ENCODE measurements at regions not wholly inside any gene's neighbourhood (a gene's known extent, or its start where the extent isn't known, plus 50 kb on each side); places are given as distances from the start of the nearest gene placed in this dataset.

DNA sequence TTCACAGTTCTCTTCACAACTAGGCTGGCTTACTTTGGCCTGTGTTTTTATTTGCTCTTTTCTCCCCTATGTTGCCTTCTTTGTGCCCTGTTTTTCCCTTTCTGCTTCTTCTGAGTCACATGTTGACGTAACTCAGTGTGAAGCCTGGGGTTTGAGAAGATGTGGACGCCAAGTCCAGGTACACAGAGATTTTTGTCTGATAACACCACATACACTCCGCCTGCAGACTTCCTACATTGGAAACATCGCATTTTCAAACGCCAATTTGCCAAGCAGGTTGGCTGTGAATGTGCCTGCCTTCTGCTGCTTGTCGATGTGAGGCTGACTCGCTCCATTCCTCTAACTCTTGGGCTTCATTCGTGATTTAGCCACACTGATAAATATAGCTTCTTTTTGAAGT is 62.6 kb upstream of the FN1 start:
- DNase-seq (ENCODE audit: low spot score), result no peak

DNA sequence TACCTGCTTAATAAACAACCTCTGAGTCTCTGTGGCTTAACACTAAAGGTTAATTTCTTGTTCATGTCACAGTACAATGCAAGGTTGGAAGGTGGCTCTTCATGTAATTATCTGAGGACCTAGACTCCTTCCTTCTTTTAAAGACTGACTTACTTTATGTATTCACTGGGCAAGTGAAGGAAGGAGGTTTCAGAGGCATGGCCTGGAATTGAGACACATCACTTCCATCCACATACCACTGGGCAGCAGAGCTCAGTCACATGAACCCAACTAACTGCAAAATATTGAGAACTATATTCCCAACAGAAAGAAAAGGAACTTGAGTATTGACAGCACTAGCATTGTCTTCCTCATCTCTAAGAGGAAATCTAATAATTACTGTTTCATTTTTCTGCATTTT is 57.5 kb upstream of the FN1 start:
- DNase-seq (ENCODE audit: low spot score), result no peak

DNA sequence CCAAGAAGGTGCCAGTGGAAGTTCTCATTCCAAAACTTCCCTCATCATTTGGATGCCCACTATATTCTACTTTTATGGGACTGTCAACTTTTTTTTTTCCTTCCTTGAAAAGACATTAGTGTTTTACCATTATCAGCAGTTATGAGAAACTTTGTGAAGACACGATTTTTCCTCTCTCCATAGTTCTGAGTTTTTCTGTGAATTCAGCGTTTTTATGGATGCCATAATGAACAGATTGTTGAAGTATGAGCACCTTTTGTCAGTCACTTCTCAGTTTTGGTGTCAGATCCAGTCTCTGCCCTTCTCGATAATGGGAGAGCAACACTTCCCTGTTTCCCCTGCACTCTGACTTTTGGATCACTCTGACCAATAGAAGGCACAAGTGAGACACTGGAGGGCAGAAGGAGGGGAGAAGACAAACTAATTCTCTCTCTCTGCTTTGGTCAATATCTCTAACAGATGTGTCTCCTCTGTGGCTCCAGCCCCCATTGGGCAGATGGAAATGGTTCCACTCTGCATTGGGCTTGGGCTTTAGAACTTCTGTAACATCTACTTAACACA is 53.5 kb upstream of the FN1 start:
- no peak for DNase-seq (ENCODE audit: low spot score)

DNA sequence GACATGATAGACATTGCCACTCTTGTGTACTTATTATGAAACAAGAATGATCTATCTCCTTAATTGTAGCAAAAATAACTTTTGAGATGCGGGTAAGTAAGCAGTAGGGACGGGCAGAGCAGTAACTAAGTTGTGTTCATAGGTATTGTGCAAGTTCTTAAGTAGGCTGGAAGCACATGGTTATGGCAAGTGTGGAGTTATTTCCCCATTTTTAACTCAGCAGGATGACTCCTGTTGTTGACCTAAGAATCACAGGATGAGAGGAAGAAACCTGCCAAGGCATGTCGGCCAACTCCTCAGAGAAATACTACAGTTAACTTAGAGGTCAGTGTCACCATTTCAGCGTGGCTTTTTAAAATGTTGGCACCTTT is 51.1 kb upstream of the FN1 start:
- DNase-seq (ENCODE audit: low spot score), result no peak

DNA sequence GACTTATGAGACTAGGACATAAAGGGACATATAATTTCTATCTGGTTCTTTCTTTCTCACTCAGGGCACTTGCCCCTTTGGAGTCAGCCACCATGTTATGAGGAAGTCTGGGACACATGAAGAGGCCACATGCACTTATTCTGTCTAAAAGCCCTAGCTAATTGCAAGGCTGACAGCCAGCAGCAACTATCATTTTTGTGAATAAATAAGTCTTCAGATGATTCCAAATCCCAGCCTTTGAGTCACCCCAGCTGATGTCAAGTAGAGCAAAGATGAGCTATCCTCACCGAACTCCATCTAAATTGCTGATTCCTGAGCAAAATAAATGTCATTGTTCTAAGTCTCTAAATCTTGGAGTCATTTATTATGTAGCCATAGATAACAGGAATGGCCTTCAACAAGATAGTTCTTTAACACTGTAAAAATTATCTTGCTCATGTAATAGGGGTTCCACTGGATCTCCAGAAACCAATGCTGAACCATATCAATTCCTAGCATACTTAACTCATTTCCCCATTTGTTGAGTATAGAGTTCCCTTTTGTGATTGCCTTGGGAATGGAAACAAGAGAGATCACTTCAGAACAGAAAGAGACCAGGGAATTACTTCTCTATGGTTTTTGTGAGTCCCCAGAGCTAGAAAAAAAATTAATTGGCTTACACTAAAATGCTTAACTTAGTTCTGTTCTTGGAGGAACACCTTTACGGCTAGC is 50.6 kb upstream of the FN1 start:
- DNase-seq (ENCODE audit: low spot score), result no peak
